Calu3 (cell line): ENCODE measurements at regions not wholly inside any gene's neighbourhood (a gene's known extent, or its start where the extent isn't known, plus 50 kb on each side); places are given as distances from the start of the nearest gene placed in this dataset.

ENCODE experiments used
- BruUV-seq: library from RNA; stranded (reverse); fragments of 400-500 nt; replicated peaks from 2 replicates; lab custom pipeline; 2021; lab: Mats Ljungman, UMichigan
- CTCF ChIA-PET: fragments of 300-600 bp; sonication (Branson Sonifier 250); formaldehyde crosslinking; loops from one replicate; lab custom pipeline; 2022; ENCODE audit warnings: antibody characterized with exemption; lab: Charles Lee
- DNase-seq: peaks from one replicate; pipeline ENCODE4 v3.0.0; 2022
- H3K27ac Mint-ChIP-seq: one replicate; pipeline ENCODE4 v1.8.0; 2022; ENCODE audit warnings: mixed read lengths; ENCODE audit not compliant: unreplicated experiment
- H3K27me3 Mint-ChIP-seq: one replicate; pipeline ENCODE4 v1.8.0; 2022; ENCODE audit warnings: mixed read lengths; ENCODE audit not compliant: unreplicated experiment
- H3K36me3 Mint-ChIP-seq: one replicate; pipeline ENCODE4 v1.8.0; 2022; ENCODE audit warnings: mild to moderate bottlenecking, moderate library complexity, mixed read lengths; ENCODE audit not compliant: insufficient read depth, unreplicated experiment
- H3K4me1 Mint-ChIP-seq: one replicate; pipeline ENCODE4 v1.8.0; 2022; ENCODE audit warnings: mild to moderate bottlenecking, low read depth, mixed read lengths; ENCODE audit not compliant: unreplicated experiment
- H3K4me3 Mint-ChIP-seq: one replicate; pipeline ENCODE4 v1.8.0; 2022; ENCODE audit warnings: mild to moderate bottlenecking, low read depth, moderate library complexity, mixed read lengths; ENCODE audit not compliant: unreplicated experiment
- H3K9me3 Mint-ChIP-seq: one replicate; pipeline ENCODE4 v1.8.0; 2022; ENCODE audit warnings: low read depth, mixed read lengths; ENCODE audit not compliant: unreplicated experiment
- CTCF ChIP-seq: fragments of 200-600 bp; IDR thresholded peaks from one replicate; pipeline ENCODE4 v1.8.0; 2022; ENCODE audit warnings: antibody characterized with exemption; ENCODE audit not compliant: unreplicated experiment
- intact Hi-C: fragments of 100-400 bp; cut with micrococcal nuclease; formaldehyde crosslinking; loops from one replicate; pipeline ENCODE4 v1.10.0; 2022; ENCODE audit not compliant: unreplicated experiment

DNA sequence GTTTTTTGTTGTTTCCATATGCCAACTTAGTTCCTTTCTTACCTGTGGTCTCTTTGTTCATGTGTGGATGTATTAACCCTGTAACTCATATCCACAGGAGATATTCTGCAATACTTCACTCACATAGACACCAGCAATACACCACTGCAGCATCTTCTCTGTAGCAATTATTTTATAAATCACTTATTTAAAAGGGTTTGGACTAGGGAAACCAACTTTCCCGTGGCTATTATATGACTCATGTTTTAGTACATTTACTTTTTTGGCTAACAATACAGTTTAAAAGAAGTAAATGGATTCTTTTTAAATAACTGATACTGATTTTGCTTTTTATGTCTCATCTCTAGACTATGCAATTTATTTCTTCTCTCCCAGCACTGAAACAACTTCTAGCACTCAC is 488.9 kb downstream of the MBD2 start:
- Mint-ChIP-seq H3K9me3 (peaks cover 10% of the 10 kb centered on the region), H3K4me1 (no peaks in the 10 kb centered on the region), H3K27me3 (no peaks in the 10 kb centered on the region), H3K27ac (no peak overlapping the region), H3K36me3 (no peaks in the 10 kb centered on the region), H3K4me3 (no peak overlapping the region)
- CTCF ChIA-PET: no interaction called here
- intact Hi-C loops: no loop called here
- no TSS peak for BruUV-seq
- TF ChIP-seq CTCF: no peak
- DNase-seq: no peak

GRCh38 chr18:53715243-53715853 is 509.1 kb downstream of the MBD2 start:
- no peak overlapping the region for H3K4me3 Mint-ChIP-seq
- no peaks in the 10 kb centered on the region for H3K27me3 Mint-ChIP-seq
- CTCF ChIA-PET: no interaction called here
- BruUV-seq: no TSS peak
- H3K9me3 Mint-ChIP-seq: peaks cover 6% of the 10 kb centered on the region
- intact Hi-C loops: loop anchor here (10.0 kb wide), 1 partner anchor 79 kb away; no protein-coding TSS in a partner anchor
- H3K36me3 Mint-ChIP-seq: no peaks in the 10 kb centered on the region
- TF ChIP-seq CTCF: no peak
- no peaks in the 10 kb centered on the region for H3K4me1 Mint-ChIP-seq
- H3K27ac Mint-ChIP-seq: no peak overlapping the region
- no peak for DNase-seq

DNA sequence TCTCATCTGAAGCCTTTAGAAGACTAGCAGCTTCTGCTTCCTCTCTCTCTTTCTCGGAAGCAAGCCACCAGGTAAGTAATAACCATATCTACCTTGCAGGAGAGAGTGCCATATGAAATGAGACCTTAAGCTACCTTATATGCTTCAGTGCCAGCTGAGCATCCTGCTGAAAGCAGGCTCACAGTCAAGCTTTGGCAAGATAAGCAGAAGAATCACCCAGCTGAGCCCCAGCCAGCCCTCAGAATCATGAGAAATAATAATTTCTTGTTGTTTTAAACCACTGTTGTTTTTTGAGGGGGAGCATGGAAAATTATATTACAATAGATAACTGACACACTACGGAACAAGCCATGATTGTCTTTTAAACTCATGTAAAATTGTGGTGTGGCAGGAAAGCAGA is 514.4 kb downstream of the MBD2 start:
- Mint-ChIP-seq H3K4me3 (no peak overlapping the region), H3K4me1 (no peaks in the 10 kb centered on the region), H3K36me3 (no peaks in the 10 kb centered on the region), H3K27ac (no peak overlapping the region), H3K9me3 (no peaks in the 10 kb centered on the region), H3K27me3 (no peaks in the 10 kb centered on the region)
- no peak for DNase-seq
- no TSS peak for BruUV-seq
- CTCF ChIA-PET: no interaction called here
- intact Hi-C loops: loop anchor here (10.0 kb wide), 1 partner anchor 85 kb away; no protein-coding TSS in a partner anchor
- TF ChIP-seq CTCF: no peak

- Mint-ChIP-seq H3K27me3 (no peaks in the 10 kb centered on the region), H3K4me1 (no peaks in the 10 kb centered on the region), H3K27ac (no peak overlapping the region), H3K36me3 (no peaks in the 10 kb centered on the region), H3K9me3 (no peaks in the 10 kb centered on the region), H3K4me3 (no peak overlapping the region)
- no peak for DNase-seq
- no peak for TF ChIP-seq CTCF
- CTCF ChIA-PET: no interaction called here
- no TSS peak for BruUV-seq
- intact Hi-C loops: no loop called here
These were observed 522.0 kb downstream of the MBD2 start for GRCh38 chr18:53702480-53702879.
